GM18508 (cell line): ENCODE measurements at regions not wholly inside any gene's neighbourhood (a gene's known extent, or its start where the extent isn't known, plus 50 kb on each side); places are given as distances from the start of the nearest gene placed in this dataset.

Experiments
- ATAC-seq: cut with Tn5 transposase; IDR thresholded peaks from one replicate; pipeline ENCODE4 v1.9.1; 2021; ENCODE audit warnings: moderate number of reproducible peaks; ENCODE audit not compliant: insufficient read depth, unreplicated experiment

- ATAC-seq: no peak
These were observed 126.3 kb upstream of the TMPRSS2 start for GRCh38 chr21:41634211-41634694.

GRCh38 chr21:41633627-41634026 lies 125.7 kb upstream of the TMPRSS2 start:
- no peak for ATAC-seq

- ATAC-seq: no peak
These were observed 125.0 kb upstream of the TMPRSS2 start for GRCh38 chr21:41632748-41633475.

- ATAC-seq: no peak
These were observed 123.9 kb upstream of the TMPRSS2 start for GRCh38 chr21:41631564-41632461.

- no peak for ATAC-seq
These were observed 123.0 kb upstream of the TMPRSS2 start for GRCh38 chr21:41630917-41631316.

- ATAC-seq: no peak
These were observed 122.3 kb upstream of the TMPRSS2 start for GRCh38 chr21:41630249-41630648.

- ATAC-seq: no peak
These were observed 120.3 kb upstream of the TMPRSS2 start for GRCh38 chr21:41628256-41628655.

GRCh38 chr21:41627428-41627827 lies 119.5 kb upstream of the TMPRSS2 start:
- ATAC-seq: no peak

GRCh38 chr21:41626021-41626420 lies 118.1 kb upstream of the TMPRSS2 start:
- ATAC-seq: no peak

- ATAC-seq: no peak
These were observed 117.5 kb upstream of the TMPRSS2 start for GRCh38 chr21:41625428-41625827.

GRCh38 chr21:41624674-41625310 lies 116.8 kb upstream of the TMPRSS2 start:
- ATAC-seq: no peak

- no peak for ATAC-seq
These were observed 116.0 kb upstream of the TMPRSS2 start for GRCh38 chr21:41623945-41624344.

GRCh38 chr21:41622831-41623548 lies 115.0 kb upstream of the TMPRSS2 start:
- no peak for ATAC-seq

GRCh38 chr21:41622201-41622600 lies 114.2 kb upstream of the TMPRSS2 start:
- ATAC-seq: no peak

GRCh38 chr21:41621513-41621912 lies 113.6 kb upstream of the TMPRSS2 start:
- no peak for ATAC-seq

GRCh38 chr21:41620982-41621381 lies 113.0 kb upstream of the TMPRSS2 start:
- ATAC-seq: no peak

- ATAC-seq: no peak
These were observed 112.6 kb upstream of the TMPRSS2 start for GRCh38 chr21:41620541-41620940.

- ATAC-seq: no peak
These were observed 108.2 kb upstream of the TMPRSS2 start for GRCh38 chr21:41616031-41616591.

- ATAC-seq: no peak
These were observed 107.7 kb upstream of the TMPRSS2 start for GRCh38 chr21:41615613-41616012.

- no peak for ATAC-seq
These were observed 106.6 kb upstream of the TMPRSS2 start for GRCh38 chr21:41614511-41614910.
